Liver (tissue), 3 donors: ENCODE measurements at regions not wholly inside any gene's neighbourhood (a gene's known extent, or its start where the extent isn't known, plus 50 kb on each side); places are given as distances from the start of the nearest gene placed in this dataset.

ENCODE experiments used
- CTCF ChIP-seq: fragments of 150-350 bp; IDR thresholded peaks from 2 replicates; pipeline ENCODE4 v1.5.1; 2017; ENCODE audit warnings: improper control_type of control experiment, low read depth, low read length; ENCODE audit not compliant: missing input control
- EGR1 ChIP-seq, 2 donors: IDR thresholded peaks; 2 replicates each; pipeline ENCODE4 v1.6.1; 2016 to 2018; ENCODE audit warnings: antibody characterized with exemption in 2 of 2, low read depth in 2 of 2
- FOXA1 ChIP-seq: IDR thresholded peaks from 2 replicates; pipeline ENCODE4 v1.6.1; 2016; ENCODE audit warnings: antibody characterized with exemption
- GABPA ChIP-seq, 2 donors: IDR thresholded peaks in 1 of 2; conservative IDR thresholded peaks in 1 of 2; 2 replicates each; pipeline ENCODE4 v1.6.1; 2016; ENCODE audit warnings: antibody characterized with exemption in 2 of 2, mild to moderate bottlenecking in 1 of 2, moderate library complexity in 1 of 2
- HNF4A ChIP-seq, 2 donors: conservative IDR thresholded peaks; 2 replicates each; pipeline ENCODE4 v1.6.1; 2016; ENCODE audit warnings: antibody characterized with exemption in 2 of 2, mild to moderate bottlenecking in 2 of 2
- HNF4G ChIP-seq: IDR thresholded peaks from 2 replicates; pipeline ENCODE4 v1.6.1; 2016; ENCODE audit warnings: antibody characterized with exemption
- JUND ChIP-seq, 2 donors: IDR thresholded peaks; 2 replicates each; pipeline ENCODE4 v1.6.1; 2016; ENCODE audit warnings: antibody characterized with exemption in 2 of 2
- RAD21 ChIP-seq, 2 donors: IDR thresholded peaks; 2 replicates each; pipeline ENCODE4 v1.6.1; 2016; ENCODE audit warnings: antibody characterized with exemption in 2 of 2, mild to moderate bottlenecking in 2 of 2
- REST ChIP-seq: IDR thresholded peaks from 2 replicates; pipeline ENCODE4 v1.6.1; 2016; ENCODE audit warnings: antibody characterized with exemption, mild to moderate bottlenecking
- SP1 ChIP-seq: IDR thresholded peaks from 2 replicates; pipeline ENCODE4 v1.6.1; 2018; ENCODE audit warnings: antibody characterized with exemption, mild to moderate bottlenecking
- TAF1 ChIP-seq: conservative IDR thresholded peaks from 2 replicates; pipeline ENCODE4 v1.6.1; 2016; ENCODE audit warnings: antibody characterized with exemption, mild to moderate bottlenecking
- YY1 ChIP-seq: IDR thresholded peaks from 2 replicates; pipeline ENCODE4 v1.6.1; 2016; ENCODE audit warnings: antibody characterized with exemption, mild to moderate bottlenecking
- TF ChIP-seq, protein P1 (sequence below): IDR thresholded peaks from 2 replicates; pipeline ENCODE4 v1.6.1; 2016; ENCODE audit warnings: antibody characterized with exemption
- TF ChIP-seq, protein P2 (sequence below): IDR thresholded peaks from 2 replicates; pipeline ENCODE4 v1.6.1; 2016; ENCODE audit warnings: antibody characterized with exemption
- donor health status: healthy.
- donor health status: healthy.

DNA sequence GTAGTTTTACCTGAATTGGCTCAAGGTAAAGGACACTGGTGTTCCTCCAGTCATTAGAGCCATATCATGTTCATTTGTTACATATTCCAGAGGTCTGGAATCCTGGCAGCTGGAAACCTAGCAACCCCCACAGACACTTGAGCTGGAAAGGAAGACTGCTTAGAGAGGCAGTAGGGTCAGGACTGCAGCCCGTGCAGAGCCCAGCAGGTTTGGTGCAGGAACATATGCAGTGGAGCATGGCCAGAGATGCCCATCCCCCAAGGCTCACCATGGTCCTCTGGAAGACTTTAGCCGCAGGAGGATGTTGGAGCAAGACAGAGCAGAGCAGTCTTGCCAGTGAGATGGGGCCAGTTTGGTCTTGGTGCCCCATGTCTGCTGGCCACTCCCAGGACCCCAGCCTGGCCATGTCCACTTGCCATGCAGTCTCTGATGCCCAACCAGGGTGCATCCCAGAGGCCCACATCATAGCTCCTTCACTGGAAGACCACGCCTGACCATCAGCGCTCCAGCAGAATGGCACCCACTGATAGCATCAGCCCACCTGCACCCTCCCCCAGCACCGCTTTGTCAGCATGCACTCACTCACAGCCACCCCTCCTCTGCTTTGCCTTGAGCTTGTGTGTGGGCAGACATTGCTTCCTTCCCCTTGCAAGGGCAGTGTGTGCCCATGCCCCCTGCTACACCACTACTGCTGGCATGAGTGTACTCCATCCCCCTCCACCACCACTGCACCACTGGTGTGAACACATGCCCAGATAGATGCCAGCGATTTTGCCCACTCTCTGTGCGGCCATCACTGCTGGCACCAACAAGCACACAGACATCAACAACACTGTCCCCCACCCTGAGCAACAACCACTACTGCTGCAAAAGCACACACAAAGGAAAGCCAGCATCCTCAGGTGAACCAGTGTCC, 190.3 kb upstream of the SPOCK3 start:
- TF ChIP-seq CTCF (no peak), SP1 (no peak), TAF1 (no peak), HNF4A (conservative IDR thresholded peaks at IDR 0.05) (no peak), JUND (IDR thresholded peaks at IDR 0.05) (no peak), REST (no peak), EGR1 (IDR thresholded peaks at IDR 0.05; ENCODE audit: low read depth in 2 of 2) (no peak), GABPA (IDR thresholded peaks at IDR 0.05 in 1 of 2, conservative IDR thresholded peaks at IDR 0.05 in 1 of 2) (no peak), FOXA1 (no peak), RAD21 (IDR thresholded peaks at IDR 0.05) (no peak), HNF4G (no peak), YY1 (no peak)
- TF ChIP-seq, protein P1, sequence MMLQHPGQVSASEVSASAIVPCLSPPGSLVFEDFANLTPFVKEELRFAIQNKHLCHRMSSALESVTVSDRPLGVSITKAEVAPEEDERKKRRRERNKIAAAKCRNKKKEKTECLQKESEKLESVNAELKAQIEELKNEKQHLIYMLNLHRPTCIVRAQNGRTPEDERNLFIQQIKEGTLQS: no peak
- TF ChIP-seq, protein P2, sequence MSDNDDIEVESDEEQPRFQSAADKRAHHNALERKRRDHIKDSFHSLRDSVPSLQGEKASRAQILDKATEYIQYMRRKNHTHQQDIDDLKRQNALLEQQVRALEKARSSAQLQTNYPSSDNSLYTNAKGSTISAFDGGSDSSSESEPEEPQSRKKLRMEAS: no peak
